NCI-H1105 (cell line): ENCODE measurements at regions not wholly inside any gene's neighbourhood (a gene's known extent, or its start where the extent isn't known, plus 50 kb on each side); places are given as distances from the start of the nearest gene placed in this dataset.
"Not testable (repeated sequence)": the region's sequence is repeated elsewhere in the genome, so short reads cannot be mapped to it uniquely, and the experiment has no call there.

ENCODE experiments used
- DNase-seq: peaks from one replicate; lab custom pipeline; 2025; lab: John Stamatoyannopoulos, UW

GRCh38 chr16:29218649-29219048, 187.9 kb downstream of the NPIPB11 start:
- not testable (repeated sequence) for DNase-seq

- DNase-seq = not testable (repeated sequence)
Measured at GRCh38 chr16:29218171-29218570, 188.3 kb downstream of the NPIPB11 start.

- not testable (repeated sequence) for DNase-seq
Measured at GRCh38 chr16:29217752-29218126, 188.8 kb downstream of the NPIPB11 start.

- DNase-seq = not testable (repeated sequence)
Measured at GRCh38 chr16:29217104-29217751, 189.3 kb downstream of the NPIPB11 start.

DNA sequence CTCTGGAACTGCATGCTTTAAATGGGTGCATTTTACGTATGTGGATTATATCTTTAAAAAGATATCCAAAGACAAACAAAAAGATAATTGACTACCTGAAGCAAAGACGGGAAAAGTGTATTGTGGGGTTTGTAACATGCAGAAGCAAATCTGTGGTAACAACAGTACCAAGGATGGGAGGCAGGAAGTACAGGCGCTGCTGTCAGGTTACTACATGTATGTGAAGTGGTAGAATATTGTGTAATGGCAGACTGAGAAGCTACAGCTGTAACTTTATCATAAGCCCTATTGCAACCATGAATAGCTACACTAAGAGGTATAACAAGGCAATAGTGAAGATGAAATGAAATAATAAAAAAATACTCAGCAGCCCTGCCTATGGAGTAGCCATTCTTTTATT, 192.7 kb downstream of the NPIPB11 start:
- DNase-seq = not testable (repeated sequence)

DNA sequence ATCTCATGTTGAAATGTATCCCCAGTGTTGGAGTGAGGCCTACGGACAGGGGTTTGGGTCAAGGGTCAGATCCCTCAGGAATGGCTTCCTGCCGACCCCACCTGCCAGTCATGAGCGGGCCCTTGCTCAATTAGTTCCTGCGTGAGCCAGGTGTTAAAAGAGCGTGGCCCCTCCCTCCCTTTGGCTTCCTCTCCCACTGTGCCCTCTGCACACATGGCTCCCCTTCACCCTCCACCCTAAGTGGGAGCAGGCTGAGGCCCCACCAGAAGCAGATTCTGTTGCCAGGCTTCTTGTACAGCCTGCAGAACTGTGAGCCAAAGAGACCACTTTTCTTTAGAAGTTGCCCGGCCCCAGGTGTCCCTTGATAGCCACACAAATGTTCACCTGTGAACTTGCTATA, 193.3 kb downstream of the NPIPB11 start:
- not testable (repeated sequence) for DNase-seq

GRCh38 chr16:29212084-29213027, 194.2 kb downstream of the NPIPB11 start:
- not testable (repeated sequence) for DNase-seq

GRCh38 chr16:29211456-29211855, 195.1 kb downstream of the NPIPB11 start:
- DNase-seq = not testable (repeated sequence)

GRCh38 chr16:29210299-29211150, 196.0 kb downstream of the NPIPB11 start:
- not testable (repeated sequence) for DNase-seq

GRCh38 chr16:29206120-29206519, 200.4 kb downstream of the NPIPB11 start:
- DNase-seq = not testable (repeated sequence)

DNA sequence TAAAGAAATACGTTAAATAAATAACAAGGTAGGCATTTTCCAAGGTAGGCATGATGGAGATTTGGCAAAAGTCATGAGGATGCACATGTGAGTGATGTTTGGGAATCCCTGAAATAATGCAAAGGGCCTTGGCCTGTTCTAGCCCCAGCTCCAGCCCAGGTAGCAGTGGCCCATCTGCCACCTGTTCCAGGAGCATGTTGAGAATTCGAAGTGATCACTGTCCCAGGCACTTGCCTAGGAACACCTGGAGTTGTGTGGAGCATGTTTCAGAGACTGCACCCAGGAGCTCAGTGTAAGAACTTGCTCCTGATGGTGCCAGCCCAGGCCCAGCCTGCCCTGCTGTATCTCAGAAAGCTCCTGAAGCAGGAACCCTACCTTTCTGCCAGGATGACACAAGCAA, 201.4 kb downstream of the NPIPB11 start:
- not testable (repeated sequence) for DNase-seq

DNA sequence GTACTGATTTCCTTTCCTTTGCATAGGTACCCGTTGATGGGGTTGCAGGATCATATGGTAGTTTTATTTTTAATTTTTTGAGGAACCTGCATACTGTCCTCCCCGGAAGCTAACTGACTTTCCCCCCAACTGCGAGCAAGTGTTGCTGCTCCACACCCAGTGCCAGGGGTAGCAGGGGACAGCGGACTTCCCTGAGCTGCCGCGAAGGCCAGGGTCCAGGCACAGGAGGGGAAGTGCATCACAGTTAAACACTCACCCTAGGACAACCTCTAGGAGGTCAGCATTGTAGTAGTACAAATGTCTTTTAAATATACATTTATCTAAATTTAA, 201.7 kb downstream of the NPIPB11 start:
- no peak for DNase-seq

- DNase-seq = not testable (repeated sequence)
Measured at GRCh38 chr16:29203933-29204805, 202.3 kb downstream of the NPIPB11 start.

GRCh38 chr16:29203046-29203932, 203.2 kb downstream of the NPIPB11 start:
- DNase-seq = not testable (repeated sequence)

DNA sequence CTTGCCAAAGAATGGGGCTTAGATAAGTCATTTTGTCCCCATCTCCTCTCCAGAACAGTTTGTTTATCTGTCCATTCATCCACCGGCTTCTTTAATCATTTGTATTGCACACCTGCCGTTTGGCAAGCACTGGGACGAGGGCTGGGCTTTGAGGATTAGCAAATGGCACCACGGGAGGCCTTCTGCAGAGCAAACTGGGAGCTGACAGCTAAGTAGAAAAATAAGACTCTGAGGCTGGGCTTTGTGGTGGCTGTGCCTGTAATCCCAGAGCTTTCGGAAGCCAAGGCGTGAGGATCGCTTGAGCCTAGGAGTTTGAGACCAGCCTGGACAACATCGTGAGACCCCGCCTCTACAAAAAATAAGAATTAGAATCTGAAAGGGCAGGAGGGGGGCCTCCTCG, 203.9 kb downstream of the NPIPB11 start:
- DNase-seq = not testable (repeated sequence)

DNA sequence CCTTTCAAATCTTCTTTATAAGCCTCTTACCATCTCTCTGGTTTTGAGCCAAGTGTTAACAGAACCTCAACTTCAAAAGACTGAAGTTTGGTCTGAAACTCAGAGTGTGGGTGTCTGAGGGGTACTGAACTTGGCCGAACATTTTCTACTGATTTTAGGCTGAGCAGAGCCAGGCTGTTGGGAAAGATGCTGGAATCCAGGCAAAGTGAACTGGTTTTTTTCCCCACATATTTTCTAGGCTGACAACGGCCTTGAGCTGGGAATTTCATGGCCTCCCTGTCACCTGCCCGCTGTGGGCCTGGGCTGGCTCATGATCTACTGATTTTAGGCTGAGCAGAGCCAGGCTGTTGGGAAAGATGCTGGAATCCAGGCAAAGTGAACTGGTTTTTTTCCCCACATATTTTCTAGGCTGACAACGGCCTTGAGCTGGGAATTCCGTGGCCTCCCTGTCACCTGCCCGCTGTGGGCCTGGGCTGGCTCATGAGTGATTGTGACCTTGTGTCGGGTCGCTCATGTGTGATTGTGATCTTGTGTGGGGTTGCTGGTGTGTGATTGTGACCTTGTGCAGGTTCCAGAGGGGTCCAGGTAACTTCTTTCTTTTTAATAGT, 204.4 kb downstream of the NPIPB11 start:
- DNase-seq = not testable (repeated sequence)

DNA sequence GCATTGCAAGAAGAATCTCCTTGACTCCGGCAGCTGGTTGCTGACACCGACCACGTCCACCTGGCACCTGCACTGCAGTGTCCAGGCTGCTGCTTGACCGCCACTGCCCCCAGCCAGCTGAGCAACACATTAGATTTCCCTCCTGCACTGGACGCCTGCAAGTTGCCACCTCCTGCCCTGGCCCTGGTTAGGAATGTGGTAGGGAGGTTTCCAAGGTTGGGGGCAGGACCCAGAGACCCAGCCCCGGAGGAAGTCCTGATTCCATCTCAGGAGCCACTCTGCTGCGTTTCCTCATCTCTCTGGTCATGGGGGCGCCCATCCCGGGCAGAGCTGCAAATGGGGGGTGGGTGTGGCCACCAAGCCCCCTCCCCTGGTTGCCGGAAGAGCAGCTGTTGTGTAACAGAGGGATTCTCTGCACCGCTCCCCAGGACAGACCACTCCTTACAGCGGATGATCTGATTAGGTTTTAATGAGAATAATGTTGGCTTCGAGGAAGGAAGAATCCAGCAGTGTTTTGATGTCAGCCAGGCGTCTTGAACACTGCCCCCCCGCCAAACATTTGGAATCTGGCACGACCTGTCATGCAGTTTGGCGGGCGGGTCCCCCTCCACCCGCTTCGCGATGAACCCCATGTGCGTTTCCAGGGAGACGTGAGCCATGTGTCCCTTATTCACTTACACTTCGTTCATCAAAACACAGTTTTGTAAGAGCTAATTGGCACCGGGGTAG, 205.1 kb downstream of the NPIPB11 start:
- DNase-seq = not testable (repeated sequence)

DNA sequence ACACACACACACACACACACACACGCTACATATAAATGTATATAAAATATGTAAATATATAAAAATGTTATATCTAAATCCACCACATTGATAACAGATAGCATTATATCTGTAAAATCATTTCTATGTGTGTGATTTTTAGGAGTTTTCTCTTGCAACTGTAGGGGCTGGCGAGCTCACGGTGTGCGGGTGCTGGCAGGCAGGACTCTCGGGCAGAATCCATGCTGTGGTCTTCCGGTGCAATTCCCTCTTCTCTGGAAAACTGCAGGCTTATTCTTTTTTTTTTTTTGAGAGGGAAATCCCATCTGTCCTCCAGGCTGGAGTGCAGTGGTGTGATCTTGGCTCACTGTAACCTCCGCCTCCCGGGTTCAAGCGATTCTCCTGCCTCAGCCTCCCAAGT, 205.8 kb downstream of the NPIPB11 start:
- DNase-seq = not testable (repeated sequence)

DNA sequence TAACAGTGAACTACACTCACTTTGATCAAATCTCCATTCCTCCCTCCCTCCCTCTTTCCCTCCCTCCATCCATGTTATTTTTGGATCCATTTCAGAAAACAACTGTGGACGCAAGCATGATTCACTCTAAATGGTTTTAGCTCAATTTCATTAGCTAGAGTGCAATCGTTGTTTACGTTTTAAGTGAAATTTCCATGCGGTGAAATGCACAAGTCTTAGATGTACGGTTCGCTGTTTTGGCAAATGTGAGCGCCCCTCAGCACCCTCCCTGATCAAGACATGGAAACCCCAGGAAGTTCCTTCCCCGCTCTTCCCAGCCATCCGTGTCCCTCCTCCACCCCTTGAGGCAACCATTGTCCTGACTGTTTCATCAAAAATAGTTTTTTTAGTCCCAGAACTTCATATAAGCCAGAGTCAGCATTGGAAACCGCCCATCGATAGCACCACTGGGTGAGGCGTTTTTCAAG, 206.3 kb downstream of the NPIPB11 start:
- DNase-seq = not testable (repeated sequence)
